HCT116 (cell line): ENCODE measurements at regions not wholly inside any gene's neighbourhood (a gene's known extent, or its start where the extent isn't known, plus 50 kb on each side); places are given as distances from the start of the nearest gene placed in this dataset.

Source experiments
- ATAC-seq: fragments of 200-7000 bp; cut with Tn5 transposase; 2 replicates; pipeline ENCODE4 v1.9.1; 2020; ENCODE audit warnings: mild to moderate bottlenecking, moderate library complexity
- BruUV-seq: library from RNA; stranded (reverse); fragments of 400-500 nt; replicated peaks from 2 replicates; lab custom pipeline; 2021; lab: Mats Ljungman, UMichigan
- CTCF ChIA-PET: fragments of 300-600 bp; sonication (Branson Sonifier 250); formaldehyde crosslinking; loops from one replicate; lab custom pipeline; 2021; ENCODE audit warnings: antibody characterized with exemption; lab: Charles Lee
- POLR2A ChIA-PET: fragments of 300-600, 350-600 bp; sonication (Branson Sonifier 250); formaldehyde crosslinking; loops from one replicate; lab custom pipeline; 2021; ENCODE audit warnings: antibody characterized with exemption; lab: Charles Lee
- RAD21 ChIA-PET, 2 experiments: fragments of 300-600 bp; sonication (Branson Sonifier 250); formaldehyde crosslinking; loops; one replicate each; lab custom pipeline; 2023; ENCODE audit warnings: low total read pairs in 2 of 2; ENCODE audit not compliant: uncharacterized antibody in 2 of 2, unreplicated experiment in 2 of 2, low non-redundant PET in 1 of 2; lab: Charles Lee
- DNase-seq: peaks from one replicate; pipeline ENCODE4 v3.0.0-alpha.2; 2010; ENCODE audit warnings: low read depth, low spot score
- H2AFZ ChIP-seq: fragments of 200-600 bp; shearing (Covaris generic), sonication (generic); 2 replicates; pipeline ENCODE4 v1.6.1; 2017; ENCODE audit warnings: low read depth, mixed run types, mixed read lengths, antibody characterized with exemption, low read length; ENCODE audit not compliant: poor library complexity, severe bottlenecking
- H3K27ac ChIP-seq: 2 replicates; pipeline ENCODE4 v1.5.1; 2012; ENCODE audit warnings: low read depth, low read length
- H3K27me3 ChIP-seq: fragments of 200-600 bp; sonication (generic); 2 replicates; pipeline ENCODE4 v1.6.1; 2016; ENCODE audit warnings: mixed run types, low read length, mixed read lengths; ENCODE audit not compliant: insufficient read depth
- H3K36me3 ChIP-seq, 2 experiments: fragments of 200-500 bp in 1 of 2; fragments of 200-600 bp in 1 of 2; sonication (Bioruptor generic) in 1 of 2; sonication (generic) in 1 of 2; 2 replicates each; pipeline versions ENCODE4 v1.5.1 to v1.6.1; 2014 to 2016; ENCODE audit warnings: low read length in 2 of 2, inconsistent platforms in 1 of 2, mixed read lengths in 1 of 2, mixed run types in 1 of 2; ENCODE audit not compliant: insufficient read depth in 2 of 2, control insufficient read depth in 1 of 2
- H3K4me1 ChIP-seq, 2 experiments: fragments of 200-600 bp in 1 of 2; sonication (generic) in 1 of 2; 2 replicates each; pipeline versions ENCODE4 v1.5.1 to v1.6.1; 2012 to 2017; ENCODE audit warnings: low read length in 2 of 2, inconsistent platforms in 1 of 2, mild to moderate bottlenecking in 1 of 2, mixed read lengths in 1 of 2, mixed run types in 1 of 2, moderate library complexity in 1 of 2; ENCODE audit not compliant: insufficient read depth in 2 of 2, control insufficient read depth in 1 of 2
- H3K4me2 ChIP-seq: fragments of 200-600 bp; sonication (generic); 2 replicates; pipeline ENCODE4 v1.6.1; 2017; ENCODE audit warnings: mixed run types, low read length, mixed read lengths
- H3K4me3 ChIP-seq, 2 experiments: fragments of 200-600 bp in 1 of 2; sonication (generic) in 1 of 2; replicated peaks in 1 of 2; 2 replicates each; pipeline ENCODE4 v1.5.1; 2011 to 2016; ENCODE audit warnings: low read length in 2 of 2, control low read depth in 1 of 2, low read depth in 1 of 2, mild to moderate bottlenecking in 1 of 2, mixed read lengths in 1 of 2, mixed run types in 1 of 2
- H3K79me2 ChIP-seq: fragments of 200-600 bp; sonication (generic); 2 replicates; pipeline ENCODE4 v1.6.1; 2017; ENCODE audit warnings: mild to moderate bottlenecking, mixed run types, low read length, moderate library complexity, mixed read lengths; ENCODE audit not compliant: insufficient read depth
- H3K9ac ChIP-seq: fragments of 200-600 bp; sonication (generic); 2 replicates; pipeline ENCODE4 v1.6.1; 2016; ENCODE audit warnings: low read length, mixed read lengths
- H3K9me2 ChIP-seq: fragments of 200-600 bp; sonication (generic), shearing (Covaris generic); 2 replicates; pipeline ENCODE4 v1.6.1; 2017; ENCODE audit warnings: mixed run types, mild to moderate bottlenecking, moderate library complexity; ENCODE audit not compliant: insufficient read depth
- H3K9me3 ChIP-seq, 2 experiments: fragments of 200-500 bp in 1 of 2; fragments of 200-600 bp in 1 of 2; sonication (Bioruptor generic) in 1 of 2; sonication (generic) in 1 of 2; 2 replicates each; pipeline ENCODE4 v1.6.1; 2014 to 2017; ENCODE audit warnings: low read length in 2 of 2, mixed read lengths in 2 of 2, inconsistent platforms in 1 of 2, low read depth in 1 of 2, mild to moderate bottlenecking in 1 of 2, mixed run types in 1 of 2, moderate library complexity in 1 of 2; ENCODE audit not compliant: control insufficient read depth in 1 of 2, insufficient read depth in 1 of 2
- H4K20me1 ChIP-seq: fragments of 200-600 bp; sonication (generic), shearing (Covaris generic); 2 replicates; pipeline ENCODE4 v1.6.1; 2017; ENCODE audit warnings: mixed run types, mild to moderate bottlenecking, moderate library complexity; ENCODE audit not compliant: insufficient read depth
- ATF3 ChIP-seq: IDR thresholded peaks from 2 replicates; pipeline ENCODE4 v1.6.1; 2012
- CBX3 ChIP-seq: IDR thresholded peaks from 2 replicates; pipeline ENCODE4 v1.6.1; 2012; ENCODE audit warnings: low read depth
- CEBPB ChIP-seq: IDR thresholded peaks from 2 replicates; pipeline ENCODE4 v1.6.1; 2012; ENCODE audit warnings: low read depth
- EZH2phosphoT487 ChIP-seq: fragments of 200-600 bp; IDR thresholded peaks from 2 replicates; pipeline ENCODE4 v1.6.1; 2018; ENCODE audit warnings: antibody characterized with exemption, borderline replicate concordance
- JUND ChIP-seq: IDR thresholded peaks from 2 replicates; pipeline ENCODE4 v1.6.1; 2012
- MAX ChIP-seq: IDR thresholded peaks from 2 replicates; pipeline ENCODE4 v1.6.1; 2012
- POLR2A ChIP-seq: IDR thresholded peaks from 2 replicates; pipeline ENCODE4 v1.7.0; 2011; ENCODE audit warnings: borderline replicate concordance; ENCODE audit not compliant: insufficient read depth, insufficient read length; ENCODE audit errors: extremely low read depth
- POLR2AphosphoS5 ChIP-seq: IDR thresholded peaks from 2 replicates; pipeline ENCODE4 v1.6.1; 2011; ENCODE audit warnings: mild to moderate bottlenecking, low read depth, low read length, moderate library complexity
- RAD21 ChIP-seq: IDR thresholded peaks from 2 replicates; pipeline ENCODE4 v1.6.1; 2012; ENCODE audit warnings: low read depth, mild to moderate bottlenecking
- REST ChIP-seq: IDR thresholded peaks from 2 replicates; pipeline ENCODE4 v1.6.1; 2012; ENCODE audit warnings: low read depth
- SIN3A ChIP-seq: IDR thresholded peaks from 2 replicates; pipeline ENCODE4 v1.6.1; 2012; ENCODE audit warnings: low read depth
- SP1 ChIP-seq: IDR thresholded peaks from 2 replicates; pipeline ENCODE4 v1.6.1; 2012; ENCODE audit warnings: low read depth
- YY1 ChIP-seq: IDR thresholded peaks from 2 replicates; pipeline ENCODE4 v1.6.1; 2011; ENCODE audit warnings: low read length, low read depth, moderate library complexity, mild to moderate bottlenecking; ENCODE audit not compliant: insufficient replicate concordance; ENCODE audit errors: extremely low read depth
- ZNF274 ChIP-seq: fragments of 200-500 bp; sonication (Bioruptor generic); IDR thresholded peaks from 2 replicates; pipeline ENCODE4 v1.6.1; 2014; ENCODE audit warnings: mild to moderate bottlenecking, low read depth, low read length, inconsistent platforms
- intact Hi-C: fragments of 100-400 bp; cut with micrococcal nuclease; formaldehyde crosslinking; loops from 2 replicates; pipeline ENCODE4 v1.10.0; 2022

- ATAC-seq (no peak), DNase-seq (no peak)
- intact Hi-C loops: no loop called here
- Histone ChIP-seq H4K20me1 (no peaks in the 10 kb centered on the region), H3K4me1 (no peaks in the 10 kb centered on the region), H3K9ac (no peak overlapping the region), H3K36me3 (no peaks in the 10 kb centered on the region), H3K4me2 (no peak overlapping the region), H3K9me3 (peaks cover 13 to 24% of the 10 kb centered on the region in 2 experiments; a peak in 2 of 4 replicates), H3K4me3 (no peak overlapping the region), H2AFZ (no peak overlapping the region), H3K9me2 (no peaks in the 10 kb centered on the region), H3K27ac (no peak overlapping the region), H3K79me2 (no peaks in the 10 kb centered on the region), H3K27me3 (no peaks in the 10 kb centered on the region)
- no TSS peak for BruUV-seq
- ChIA-PET CTCF (no interaction called here), RAD21 (no interaction called here), POLR2A (no interaction called here)
- no peak for TF ChIP-seq SP1
- TF ChIP-seq SIN3A: no peak
- no peak for TF ChIP-seq JUND
- no peak for TF ChIP-seq CEBPB
- TF ChIP-seq POLR2A: no peak
- no peak for TF ChIP-seq ATF3
- no peak for TF ChIP-seq REST
- no peak for TF ChIP-seq CBX3
- no peak for TF ChIP-seq EZH2phosphoT487
- no peak for TF ChIP-seq POLR2AphosphoS5
- no peak for TF ChIP-seq ZNF274
- no peak for TF ChIP-seq MAX
- TF ChIP-seq RAD21: no peak
- no peak for TF ChIP-seq YY1
Observed at GRCh38 chr14:86897704-86898513, 1095.1 kb downstream of the GALC start.
